Activated CD4-positive, alpha-beta T cell treated with anti-CD3 and anti-CD28 coated beads, Interleukin-10, Interleukin-2, amounts not matched to agents 100 ng/mL and 50 ng/mL, durations not matched to agents 16 hours and 8 hours (primary cell): ENCODE measurements at regions not wholly inside any gene's neighbourhood (a gene's known extent, or its start where the extent isn't known, plus 50 kb on each side); places are given as distances from the start of the nearest gene placed in this dataset.

Experiments
- DNase-seq: peaks from one replicate; pipeline ENCODE4 v3.0.0-alpha.2; 2020

- DNase-seq = no peak
These were observed 180.0 kb downstream of the CHD9NB start for GRCh38 chr16:52872731-52873130.

GRCh38 chr16:52871481-52871880 lies 181.2 kb downstream of the CHD9NB start:
- no peak for DNase-seq

GRCh38 chr16:52869243-52869642 lies 183.5 kb downstream of the CHD9NB start:
- no peak for DNase-seq

- no peak for DNase-seq
These were observed 189.7 kb downstream of the CHD9NB start for GRCh38 chr16:52863000-52863399.

GRCh38 chr16:52861614-52862022 lies 191.1 kb downstream of the CHD9NB start:
- DNase-seq = no peak

GRCh38 chr16:52855463-52855862 lies 197.2 kb downstream of the CHD9NB start:
- no peak for DNase-seq

GRCh38 chr16:52852978-52853377 lies 199.7 kb downstream of the CHD9NB start:
- DNase-seq = no peak

GRCh38 chr16:52851211-52851740 lies 201.4 kb downstream of the CHD9NB start:
- DNase-seq = no peak

- no peak for DNase-seq
These were observed 209.3 kb downstream of the CHD9NB start for GRCh38 chr16:52843381-52843780.

- DNase-seq = no peak
These were observed 215.4 kb downstream of the CHD9NB start for GRCh38 chr16:52837251-52837650.

GRCh38 chr16:52834736-52835465 lies 217.8 kb downstream of the CHD9NB start:
- DNase-seq = no peak

GRCh38 chr16:52832771-52833170 lies 219.9 kb downstream of the CHD9NB start:
- DNase-seq = no peak

- no peak for DNase-seq
These were observed 225.2 kb downstream of the CHD9NB start for GRCh38 chr16:52827456-52827855.

GRCh38 chr16:52825892-52826291 lies 226.8 kb downstream of the CHD9NB start:
- DNase-seq = no peak

- no peak for DNase-seq
These were observed 232.9 kb downstream of the CHD9NB start for GRCh38 chr16:52819808-52820207.

GRCh38 chr16:52819405-52819804 lies 233.3 kb downstream of the CHD9NB start:
- DNase-seq = no peak

GRCh38 chr16:52817696-52818095 lies 235.0 kb downstream of the CHD9NB start:
- DNase-seq = no peak

GRCh38 chr16:52816993-52817392 lies 235.7 kb downstream of the CHD9NB start:
- DNase-seq = no peak

- DNase-seq = no peak
These were observed 239.8 kb downstream of the CHD9NB start for GRCh38 chr16:52812678-52813556.

- no peak for DNase-seq
These were observed 247.0 kb downstream of the CHD9NB start for GRCh38 chr16:52805559-52806168.

- no peak for DNase-seq
These were observed 252.3 kb downstream of the CHD9NB start for GRCh38 chr16:52800432-52800831.

- no peak for DNase-seq
These were observed 252.2 kb upstream of the TOX3 start for GRCh38 chr16:52799149-52799548.

GRCh38 chr16:52787709-52788108 lies 240.8 kb upstream of the TOX3 start:
- DNase-seq = no peak
